Muscle of arm (tissue), 1 donor: ENCODE measurements at regions not wholly inside any gene's neighbourhood (a gene's known extent, or its start where the extent isn't known, plus 50 kb on each side); places are given as distances from the start of the nearest gene placed in this dataset.
"Not testable (repeated sequence)": the region's sequence is repeated elsewhere in the genome, so short reads cannot be mapped to it uniquely, and the experiment has no call there.

Experiments used
- DNase-seq: peaks from one replicate; pipeline ENCODE4 v3.0.0-alpha.2; 2013

GRCh38 chr3:162398554-162398953 is 901.9 kb downstream of the OTOL1 start:
- DNase-seq, result no peak

GRCh38 chr3:162400697-162401096 is 904.1 kb downstream of the OTOL1 start:
- no peak for DNase-seq

DNA sequence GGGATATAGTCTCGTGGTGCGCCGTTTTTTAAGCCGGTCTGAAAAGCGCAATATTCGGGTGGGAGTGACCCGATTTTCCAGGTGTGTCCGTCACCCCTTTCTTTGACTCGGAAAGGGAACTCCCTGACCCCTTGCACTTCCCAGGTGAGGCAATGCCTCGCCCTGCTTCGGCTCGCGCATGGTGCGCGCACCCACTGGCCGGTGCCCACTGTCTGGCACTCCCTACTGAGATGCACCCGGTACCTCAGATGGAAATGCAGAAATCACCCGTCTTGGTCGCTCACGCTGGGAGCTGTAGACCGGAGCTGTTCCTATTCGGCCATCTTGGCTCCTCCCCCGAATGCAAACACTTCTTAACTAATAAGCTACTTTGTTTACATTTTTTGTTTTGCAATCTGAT is 914.9 kb downstream of the OTOL1 start:
- not testable (repeated sequence) for DNase-seq

GRCh38 chr3:162421721-162422120 is 925.1 kb downstream of the OTOL1 start:
- peak; percentile 14 for DNase-seq

GRCh38 chr3:162428192-162428591 is 931.6 kb downstream of the OTOL1 start:
- no peak for DNase-seq

- no peak for DNase-seq
These were observed 939.1 kb downstream of the OTOL1 start for GRCh38 chr3:162435750-162436149.

DNA sequence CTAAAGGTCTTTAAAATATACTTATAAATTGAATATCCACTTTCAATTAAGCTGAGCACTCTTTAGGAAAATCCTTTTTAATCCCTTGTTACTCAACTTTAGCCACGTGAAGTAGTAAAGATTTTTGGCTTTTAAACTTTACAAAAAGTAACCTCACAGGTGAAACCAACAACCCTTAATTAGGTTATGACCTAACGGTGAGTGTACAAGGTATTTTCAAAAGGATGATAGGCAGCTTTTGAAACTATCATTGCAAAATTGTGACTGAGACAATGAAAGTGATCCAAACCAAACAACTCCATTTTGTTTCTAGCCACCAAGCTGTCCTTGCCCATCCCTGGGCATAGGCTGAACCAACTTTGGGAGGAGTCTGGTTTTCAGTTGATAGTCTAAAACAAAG is 940.2 kb downstream of the OTOL1 start:
- no peak for DNase-seq

DNA sequence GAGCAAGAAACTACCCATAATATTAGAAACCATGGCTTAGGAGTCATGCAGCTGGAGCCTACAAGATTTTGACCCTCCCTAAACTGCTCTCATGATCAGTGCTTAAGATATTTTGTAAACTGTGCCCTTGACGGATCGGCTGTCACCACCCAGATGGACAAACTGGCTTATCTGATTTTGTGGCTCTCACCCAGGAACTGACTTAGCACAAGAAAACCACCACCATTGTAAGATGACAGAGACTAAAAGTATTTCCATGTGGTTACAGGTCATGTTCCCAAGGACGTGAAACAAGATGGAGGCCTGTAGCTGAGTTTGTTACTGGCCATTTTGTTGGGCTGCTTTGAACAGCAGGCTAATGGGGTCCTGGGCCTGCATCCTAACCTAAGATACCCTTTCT is 940.9 kb downstream of the OTOL1 start:
- DNase-seq, result no peak

DNA sequence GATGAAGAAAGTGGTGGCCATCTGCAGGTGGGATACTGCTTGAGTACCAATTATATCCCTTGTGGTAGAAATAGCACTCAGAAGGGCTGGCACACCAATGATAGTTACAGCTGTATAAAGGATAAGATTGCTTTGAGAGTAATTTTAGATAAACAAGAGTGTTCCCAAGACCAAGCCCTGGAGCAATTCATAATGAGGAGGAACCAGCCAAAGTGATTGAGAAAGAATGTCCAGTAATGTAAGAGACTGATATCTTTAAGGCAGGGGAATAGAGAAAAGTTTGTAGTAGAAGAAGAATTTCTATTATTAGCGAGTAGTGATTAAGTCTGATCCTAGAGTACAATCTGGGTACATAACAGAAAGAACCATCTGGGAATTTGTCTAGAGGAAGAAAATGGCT is 945.1 kb downstream of the OTOL1 start:
- DNase-seq, result no peak

DNA sequence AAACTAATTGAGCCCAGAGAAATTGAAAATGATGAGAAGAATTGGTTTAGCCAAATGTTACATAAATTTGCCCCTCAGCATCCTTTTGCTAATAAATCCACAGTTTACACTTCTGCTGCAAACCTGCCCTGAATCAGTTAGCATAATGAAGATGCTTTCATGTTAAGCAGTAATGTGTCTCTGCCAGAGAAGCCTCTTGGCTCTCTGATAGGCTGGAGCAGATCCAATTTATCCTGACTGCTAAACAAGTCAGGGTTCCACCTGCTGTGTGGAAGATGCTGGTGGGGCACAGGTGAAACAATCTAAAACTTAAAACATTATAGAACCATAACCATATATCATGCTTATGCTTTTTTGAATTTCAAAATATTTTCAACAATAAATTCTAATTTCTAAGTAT is 946.8 kb downstream of the OTOL1 start:
- no peak for DNase-seq

DNA sequence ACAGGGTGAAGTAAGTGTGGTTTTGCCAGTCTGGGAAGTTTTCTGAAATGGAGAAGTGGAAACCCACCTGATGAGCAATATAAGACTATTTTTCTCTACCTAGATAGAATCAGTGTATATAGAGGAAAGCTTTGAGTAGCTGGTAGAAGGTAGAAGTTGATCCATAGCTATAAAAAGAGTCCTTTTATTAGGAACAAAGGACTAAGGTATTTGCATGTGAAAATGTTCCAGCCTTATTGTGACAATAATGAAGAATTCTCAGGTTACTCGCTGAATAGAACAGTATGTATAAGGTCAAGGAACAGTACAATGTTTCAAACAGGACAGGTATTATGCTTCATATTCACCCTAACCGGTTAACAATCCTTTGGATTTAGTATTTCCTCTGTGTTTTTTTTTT is 972.2 kb downstream of the OTOL1 start:
- no peak for DNase-seq

- no peak for DNase-seq
These were observed 990.5 kb downstream of the OTOL1 start for GRCh38 chr3:162487138-162487537.

DNA sequence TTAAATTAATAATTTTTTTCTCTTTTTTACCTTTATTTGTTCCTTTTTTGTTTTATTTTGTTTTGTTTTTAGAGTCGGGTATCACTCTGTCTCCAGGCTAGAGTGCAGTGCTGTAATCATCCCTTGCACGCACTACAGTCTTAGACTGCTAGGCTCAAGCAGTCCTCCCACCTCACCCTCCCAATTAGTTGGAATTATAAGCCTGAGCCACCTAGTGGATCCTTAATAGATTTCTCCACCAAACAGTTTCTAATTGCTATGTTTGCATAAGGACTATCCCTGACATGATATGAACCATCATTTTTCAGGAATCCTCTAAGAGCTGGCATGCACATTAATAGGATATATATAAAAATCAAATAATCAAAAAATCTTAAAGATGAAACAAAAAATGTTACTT is 993.2 kb downstream of the OTOL1 start:
- DNase-seq, result no peak

- DNase-seq, result no peak
These were observed 995.3 kb downstream of the OTOL1 start for GRCh38 chr3:162491952-162492351.

GRCh38 chr3:162492446-162493081 is 996.0 kb downstream of the OTOL1 start:
- DNase-seq, result no peak

DNA sequence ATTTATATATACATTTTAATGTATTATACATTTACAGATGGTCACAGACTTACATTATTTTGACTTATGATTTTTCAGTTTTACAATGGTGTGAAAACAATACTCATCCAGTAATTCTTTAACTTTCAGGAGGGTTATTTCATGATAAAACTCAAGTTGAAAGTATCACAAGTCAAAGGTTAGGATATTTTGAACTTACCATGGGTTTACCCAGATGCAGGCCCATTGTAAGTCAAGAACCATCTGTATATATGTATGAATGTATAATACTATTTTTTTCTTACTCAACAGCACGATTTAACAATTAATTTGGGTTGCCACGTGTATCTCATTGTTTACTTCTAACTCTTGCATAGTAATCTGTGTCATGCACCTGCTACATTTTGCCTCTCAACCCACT is 1002.0 kb downstream of the OTOL1 start:
- no peak for DNase-seq

DNA sequence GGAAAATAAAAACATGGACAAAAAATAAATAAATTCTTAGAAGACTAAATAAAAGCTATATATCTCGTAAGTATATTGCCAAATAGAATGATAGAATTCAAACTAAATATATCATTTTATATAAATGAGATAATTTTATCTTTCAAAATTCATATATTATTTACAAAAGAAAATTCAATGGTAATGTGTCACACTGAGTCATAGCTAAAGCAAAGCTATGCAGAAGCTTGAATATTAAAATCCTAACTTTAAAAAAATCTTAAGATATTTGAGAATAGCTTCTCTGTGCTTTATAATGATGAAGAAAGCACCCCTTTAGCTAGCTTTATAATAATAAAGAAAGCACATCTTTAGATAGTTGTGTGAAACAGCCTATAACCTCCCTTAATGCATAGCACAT is 1010.8 kb downstream of the OTOL1 start:
- DNase-seq, result no peak

DNA sequence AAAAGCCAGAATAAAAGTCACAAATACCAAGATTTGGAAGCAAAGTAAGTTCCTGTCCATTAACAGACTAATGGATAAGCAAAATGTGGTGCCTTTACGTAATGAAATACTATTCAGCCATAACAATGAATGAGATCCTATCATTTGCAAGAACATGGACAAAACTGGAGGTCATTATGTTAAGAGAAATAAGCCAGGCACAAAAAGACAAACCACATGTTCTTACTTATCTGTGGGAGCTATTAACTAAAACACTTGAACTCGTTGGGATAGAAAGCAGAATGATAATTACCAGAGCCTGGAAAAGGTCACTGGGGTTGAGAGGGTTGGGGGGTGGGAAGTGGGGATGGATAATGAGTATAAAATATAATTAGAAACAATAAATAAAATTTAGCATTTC is 1015.9 kb downstream of the OTOL1 start:
- DNase-seq, result no peak

DNA sequence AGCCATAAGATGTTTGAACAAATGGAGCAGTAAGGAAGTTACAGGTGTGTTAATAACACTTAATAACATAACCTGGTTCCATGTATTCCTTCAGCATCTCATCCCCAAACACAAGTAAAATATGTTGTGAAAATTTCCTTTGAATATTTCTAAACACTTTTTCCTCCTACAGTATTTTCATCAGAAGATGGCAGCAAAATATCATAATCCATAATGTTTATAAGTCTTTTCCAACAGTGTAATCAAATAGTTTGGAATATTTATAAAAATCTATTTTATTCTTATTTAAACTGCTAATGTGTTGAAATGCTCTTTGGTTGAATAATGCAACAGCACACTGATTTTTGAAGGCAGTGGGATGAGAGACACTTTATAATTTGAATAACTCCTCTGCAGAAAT is 1020.5 kb downstream of the OTOL1 start:
- DNase-seq, result no peak

DNA sequence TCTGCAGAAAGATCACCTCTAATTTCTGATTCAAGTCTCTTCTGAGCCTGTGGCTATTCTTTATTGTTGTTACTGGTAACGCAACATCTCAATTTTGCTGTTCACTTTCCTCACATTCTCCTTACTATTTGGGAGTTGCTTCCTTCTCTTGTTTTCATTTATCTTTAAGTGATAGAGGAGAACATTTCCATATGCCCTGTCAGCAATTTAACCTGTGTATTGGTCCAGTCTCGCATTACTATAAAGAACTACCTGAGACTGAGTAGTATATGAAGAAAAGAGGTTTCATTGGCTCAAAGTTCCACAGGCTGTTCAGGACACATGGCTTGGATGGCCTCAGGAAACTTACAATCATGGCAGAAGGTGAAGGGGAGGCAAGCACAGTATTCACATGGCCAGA is 1025.1 kb downstream of the OTOL1 start:
- DNase-seq, result no peak

DNA sequence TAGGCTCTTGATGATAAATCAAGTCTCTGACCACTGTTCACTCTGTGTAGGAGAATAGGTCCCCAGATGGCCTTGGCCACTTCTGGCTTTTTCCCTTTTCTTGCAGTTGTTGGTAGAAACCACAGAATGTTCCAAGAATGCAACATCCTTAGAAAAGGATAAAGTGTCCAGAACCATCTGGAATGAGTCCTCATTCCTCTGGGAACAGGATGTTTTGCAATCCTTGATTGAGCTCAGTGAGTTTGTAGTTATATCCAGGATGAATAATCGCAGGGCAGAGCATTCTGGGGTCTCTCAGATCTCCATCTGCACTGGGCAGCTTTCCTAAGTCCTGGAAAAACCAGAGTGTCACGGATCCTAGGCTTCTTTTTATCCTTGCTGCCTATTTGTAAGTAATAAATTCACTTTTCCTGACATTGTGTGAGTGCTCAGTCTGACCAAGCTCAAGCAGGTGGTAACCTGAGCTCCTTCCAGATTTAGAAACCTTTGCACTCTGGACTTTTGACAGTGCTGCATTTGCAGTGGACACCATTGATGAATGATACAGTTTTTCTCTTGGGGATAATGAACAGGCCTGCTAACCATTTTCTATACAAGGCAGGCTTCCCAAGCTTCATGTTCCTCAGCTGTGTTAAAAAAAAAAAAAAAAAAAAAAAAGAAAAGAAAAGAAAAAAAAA is 1028.6 kb downstream of the OTOL1 start:
- peak; percentile 76 for DNase-seq

DNA sequence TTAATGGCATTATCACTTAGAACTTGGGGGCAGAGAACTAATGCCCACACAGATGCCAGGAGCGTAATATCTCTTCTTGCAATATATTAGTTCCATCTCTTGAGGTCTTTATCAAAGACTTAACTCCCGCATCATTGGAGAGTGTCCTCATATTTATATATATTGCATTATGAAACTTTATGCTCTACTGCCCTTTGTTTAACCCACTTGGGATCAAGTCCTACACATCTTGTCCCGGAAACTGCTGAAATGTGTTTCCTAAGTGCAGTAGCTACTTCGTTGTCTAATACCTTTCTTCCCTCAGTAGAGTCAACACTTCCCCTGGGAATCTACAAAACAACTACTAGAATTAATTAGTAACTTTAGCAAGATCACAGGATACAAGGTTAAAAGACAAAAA is 1029.2 kb downstream of the OTOL1 start:
- peak; percentile 24 for DNase-seq

DNA sequence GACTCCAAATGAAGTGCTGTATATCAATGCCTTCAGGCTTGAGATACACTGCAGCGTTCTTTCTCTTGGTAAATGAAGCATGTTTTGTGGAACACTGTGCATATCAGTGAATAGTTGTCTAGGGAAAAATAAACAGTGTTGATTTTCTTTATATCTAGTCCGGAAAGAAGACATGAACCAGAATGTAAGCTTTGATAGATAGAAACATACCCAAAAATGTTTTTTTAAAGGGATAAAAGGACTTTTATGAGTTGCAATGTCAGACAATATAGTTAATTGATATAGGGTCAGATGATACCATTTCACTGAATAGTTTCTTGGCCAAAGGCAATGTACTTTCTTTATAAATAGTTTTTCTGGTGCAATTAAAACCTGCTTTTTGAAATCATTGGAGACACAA is 1037.8 kb downstream of the OTOL1 start:
- DNase-seq, result no peak

DNA sequence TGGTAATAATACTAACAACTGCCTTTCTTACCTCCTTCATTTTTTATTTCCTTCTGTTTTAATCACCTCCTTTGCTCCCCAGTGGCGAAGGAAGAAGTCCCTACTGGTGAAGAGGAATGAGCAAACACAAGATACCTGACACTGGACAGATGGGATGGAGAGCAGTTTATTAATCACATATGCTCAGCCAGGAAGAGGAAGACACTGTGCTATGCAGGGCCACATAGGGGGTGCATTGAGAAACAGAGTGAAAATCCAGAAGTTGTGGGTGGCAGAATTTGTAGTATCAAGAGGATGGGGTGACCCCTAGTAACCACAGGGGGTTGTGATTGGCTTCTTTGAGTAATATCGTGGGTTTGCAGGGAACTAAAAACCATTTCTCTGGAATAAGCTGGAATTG is 1041.9 kb downstream of the OTOL1 start:
- DNase-seq, result no peak
